Embryonic facial prominence (tissue), 1 donor: ENCODE measurements at regions not wholly inside any gene's neighbourhood (a gene's known extent, or its start where the extent isn't known, plus 50 kb on each side); places are given as distances from the start of the nearest gene placed in this dataset.

Source experiments
- DNase-seq: peaks from one replicate; pipeline ENCODE4 v3.0.0-alpha.2; 2016; ENCODE audit errors: extremely low spot score

DNA sequence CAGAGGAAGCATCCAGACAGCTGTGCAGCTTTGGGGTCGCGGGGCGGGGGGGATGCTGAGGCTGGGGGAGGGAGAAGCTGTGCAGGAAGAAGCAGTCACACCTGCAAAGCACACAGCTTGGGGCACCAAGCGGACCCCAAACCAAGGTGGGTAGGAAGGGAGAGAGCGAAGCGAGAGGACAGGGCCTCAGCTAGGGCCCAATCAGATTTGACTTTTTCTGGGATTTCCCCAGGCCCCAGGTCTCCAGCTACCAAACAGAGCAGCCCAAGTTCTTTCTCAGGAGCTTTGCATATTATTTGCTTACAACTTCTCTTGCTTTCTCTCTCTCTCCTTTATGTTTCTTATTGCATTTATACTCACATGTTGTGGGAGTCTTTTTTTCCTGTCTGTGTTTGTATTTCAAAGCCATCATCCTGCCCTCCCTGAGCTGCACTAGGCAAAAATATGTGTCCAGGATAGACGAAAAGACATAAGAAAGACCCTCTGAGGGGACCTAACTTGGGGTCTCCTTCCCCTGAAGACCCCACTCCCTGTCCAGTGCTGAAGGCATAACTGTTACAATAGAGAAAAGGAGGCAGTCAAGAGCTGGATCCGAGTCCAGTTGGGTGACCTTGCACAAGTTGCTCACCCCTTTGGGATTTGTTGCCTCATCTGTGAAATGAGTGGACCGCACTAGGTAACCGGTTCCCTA is 50.6 kb upstream of the SMNDC1 start:
- no peak for DNase-seq

DNA sequence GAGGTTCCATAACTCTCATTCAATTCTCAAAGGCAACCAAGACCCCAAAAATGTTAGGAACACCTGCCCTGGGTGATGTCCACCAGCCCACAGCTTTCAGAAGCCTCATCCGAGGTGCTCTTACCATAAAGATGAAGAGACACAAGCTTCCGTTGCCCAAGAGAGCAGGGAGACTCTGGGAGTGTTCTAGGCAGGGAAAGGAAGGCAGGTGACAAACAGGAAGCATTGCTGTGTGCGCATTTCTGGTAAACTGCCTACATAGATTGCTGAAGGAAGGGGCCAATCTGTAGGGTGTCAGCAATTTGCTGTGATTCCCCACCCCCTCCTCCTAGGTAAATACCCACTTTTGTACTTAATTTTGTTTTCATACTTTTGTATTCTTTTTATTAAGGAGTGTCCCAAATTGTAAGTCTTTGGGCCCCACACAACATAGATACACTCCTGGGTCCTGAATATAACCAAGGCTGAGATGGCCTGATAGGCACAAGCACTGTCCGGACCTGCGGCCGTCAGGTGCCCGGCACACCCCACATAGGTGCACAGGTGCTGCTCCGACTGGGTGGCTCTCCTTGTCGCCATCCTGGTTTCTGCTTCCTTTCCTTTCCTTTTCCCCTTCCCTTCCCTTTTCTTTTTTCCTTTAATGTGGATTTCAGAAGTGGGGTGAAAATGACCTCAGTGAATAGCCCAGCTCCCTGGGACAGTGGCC is 51.4 kb upstream of the SMNDC1 start:
- no peak for DNase-seq

DNA sequence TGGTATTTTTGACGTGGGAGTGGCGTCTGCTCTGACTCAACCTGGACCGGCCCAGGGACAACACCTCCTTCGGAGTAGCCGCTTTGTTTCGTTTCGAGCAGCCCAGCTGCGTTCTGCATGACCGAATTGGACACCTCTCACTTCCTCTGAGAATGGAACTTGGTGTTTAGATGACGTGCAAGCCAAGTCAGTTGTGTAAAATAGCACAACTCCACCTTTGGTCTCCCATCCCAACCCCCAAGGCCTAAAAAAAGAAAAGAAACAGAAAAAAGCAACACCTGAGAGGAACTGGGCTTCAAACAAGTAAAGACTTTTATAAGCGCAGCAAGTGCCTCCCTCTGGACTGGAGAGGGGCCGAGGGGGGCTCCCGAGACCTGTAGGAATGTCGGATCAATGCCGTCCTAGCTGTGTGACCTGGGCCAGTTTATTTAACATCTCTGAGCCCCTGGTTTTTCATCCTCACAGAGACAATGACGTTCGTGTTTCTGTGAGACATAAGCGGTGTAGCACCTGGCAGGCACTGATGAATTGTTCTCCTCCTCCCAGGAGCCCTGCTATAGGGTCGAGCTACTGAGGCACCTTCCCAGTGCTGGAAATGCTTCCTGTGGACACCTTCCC is 52.0 kb upstream of the SMNDC1 start:
- no peak for DNase-seq

DNA sequence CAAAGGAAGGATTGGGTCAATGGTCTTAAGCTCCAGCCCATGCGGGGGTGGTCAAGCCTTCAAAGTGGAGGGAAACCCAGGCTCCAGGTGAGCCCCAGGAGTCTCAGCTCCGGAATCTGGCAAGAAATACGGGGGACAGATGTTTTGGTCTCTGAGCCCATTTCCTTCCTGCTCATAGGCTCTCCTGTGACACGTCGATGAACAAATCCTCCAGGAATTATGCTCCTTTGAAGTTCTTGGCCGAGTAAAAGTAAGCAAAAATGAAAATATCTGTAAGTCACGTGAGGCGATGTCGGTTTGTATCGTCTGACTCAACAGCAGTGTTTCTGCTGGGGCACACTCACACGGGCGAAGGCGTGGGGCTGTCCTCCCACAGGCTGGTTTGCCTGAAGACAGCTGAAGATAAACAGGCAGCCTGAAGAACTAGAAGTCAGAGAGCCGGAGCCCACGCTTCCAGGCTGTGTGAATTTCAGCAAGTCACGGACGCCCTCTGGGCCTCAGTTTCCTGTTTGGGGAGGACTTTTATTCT is 52.6 kb upstream of the SMNDC1 start:
- DNase-seq: no peak

DNA sequence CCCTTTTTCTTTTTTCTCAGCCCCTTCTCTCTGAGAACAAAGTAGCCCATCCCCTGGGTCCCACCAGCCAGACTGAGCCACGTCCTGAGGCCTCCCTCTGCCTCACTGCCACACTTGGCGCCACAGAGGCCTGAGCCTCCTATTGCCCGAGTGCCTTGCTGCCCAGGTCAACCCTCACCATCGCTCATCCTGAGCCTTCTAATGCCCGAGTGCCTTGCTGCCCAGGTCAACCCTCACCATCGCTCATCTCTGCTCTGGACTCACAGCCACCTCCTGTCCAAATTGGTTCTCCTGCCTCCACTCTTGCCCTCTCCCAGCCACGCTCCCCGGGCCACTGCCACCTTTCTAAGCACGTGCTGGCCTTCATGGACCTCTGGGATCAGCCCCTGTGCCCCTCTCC is 53.2 kb upstream of the SMNDC1 start:
- DNase-seq: no peak

DNA sequence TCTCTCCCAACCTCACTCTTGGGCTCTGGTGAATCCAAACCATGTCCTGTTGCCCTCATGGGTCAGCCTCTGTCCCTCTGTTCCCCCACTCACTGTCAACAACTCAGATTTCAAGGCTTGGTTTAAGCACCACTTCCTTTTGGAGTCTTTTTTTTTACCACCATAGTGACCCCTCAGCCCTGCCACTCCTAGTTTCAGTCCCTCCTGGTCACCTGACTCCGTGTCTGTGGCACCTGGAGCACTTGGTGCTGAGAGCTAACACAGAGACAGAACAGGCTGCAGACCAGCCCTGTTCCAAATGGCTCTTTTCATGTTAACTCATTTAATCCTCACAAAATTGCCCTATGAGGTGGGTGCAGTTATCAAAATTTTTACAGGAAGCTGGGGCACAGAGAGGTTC is 53.6 kb upstream of the SMNDC1 start:
- no peak for DNase-seq

DNA sequence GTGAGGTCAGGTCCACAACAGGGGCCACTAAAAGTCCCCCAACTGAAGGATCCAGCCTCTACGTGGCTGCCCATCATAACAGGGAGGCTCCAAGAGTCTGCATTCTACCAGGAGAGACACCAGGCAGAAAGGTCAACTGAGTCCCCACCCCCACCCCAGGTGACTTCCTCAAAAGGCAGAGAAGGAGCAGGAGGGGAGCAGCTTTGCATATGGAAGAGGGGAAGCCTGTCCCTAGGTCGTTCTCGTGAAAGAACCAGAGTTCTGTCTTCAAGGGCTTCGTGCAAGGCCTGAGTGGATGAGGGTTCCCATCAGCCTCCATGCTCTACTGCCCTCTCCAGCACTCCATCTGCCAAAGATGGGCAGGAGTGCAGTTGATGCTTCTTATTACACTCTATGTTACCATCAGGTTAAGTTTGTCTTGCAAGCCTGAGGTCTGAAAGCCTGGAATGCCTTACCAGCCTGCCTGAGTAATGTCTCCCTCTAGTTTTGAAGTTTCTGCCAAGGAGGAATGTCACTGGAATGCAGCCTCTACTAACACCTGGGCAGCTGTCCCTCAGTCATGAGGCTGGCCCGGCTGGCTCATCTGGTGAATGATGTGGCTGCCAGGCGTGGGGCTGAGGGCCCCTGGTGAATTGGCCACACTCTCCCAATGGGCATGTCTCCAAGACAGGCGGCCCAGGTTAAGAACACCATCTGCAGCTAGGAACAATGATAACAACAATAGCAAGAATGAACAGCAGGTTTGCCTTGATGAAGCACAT is 54.3 kb upstream of the SMNDC1 start:
- DNase-seq: no peak

DNA sequence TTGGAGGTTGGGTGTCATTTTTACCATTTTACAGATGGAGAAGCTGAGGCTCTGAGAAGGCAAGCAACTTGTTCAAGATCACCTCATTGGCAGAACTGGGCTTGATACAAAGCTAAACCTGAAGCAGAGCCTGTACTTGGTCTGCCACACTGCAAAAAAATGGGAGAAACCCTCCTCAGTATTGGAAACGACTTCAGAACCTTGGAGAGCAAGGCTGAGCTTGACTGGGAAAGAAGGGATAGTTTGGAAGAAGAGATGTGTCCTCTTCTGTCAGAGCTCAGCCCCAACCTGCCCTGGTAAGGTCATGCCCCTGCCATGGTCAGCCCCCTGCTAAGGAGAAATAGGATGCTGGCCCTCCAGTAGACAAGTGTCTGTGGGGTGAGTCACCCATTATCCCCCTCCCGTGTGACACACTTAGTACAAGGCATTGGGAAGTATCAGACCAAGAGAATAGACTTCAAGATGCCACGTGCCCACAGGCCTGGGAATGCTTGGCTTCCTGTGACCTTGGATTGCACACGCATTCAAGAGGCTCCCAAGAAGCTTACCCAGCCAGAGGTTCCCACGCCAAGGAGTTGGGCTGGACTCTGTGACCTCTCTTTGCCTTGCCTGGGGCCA is 56.2 kb upstream of the SMNDC1 start:
- no peak for DNase-seq

DNA sequence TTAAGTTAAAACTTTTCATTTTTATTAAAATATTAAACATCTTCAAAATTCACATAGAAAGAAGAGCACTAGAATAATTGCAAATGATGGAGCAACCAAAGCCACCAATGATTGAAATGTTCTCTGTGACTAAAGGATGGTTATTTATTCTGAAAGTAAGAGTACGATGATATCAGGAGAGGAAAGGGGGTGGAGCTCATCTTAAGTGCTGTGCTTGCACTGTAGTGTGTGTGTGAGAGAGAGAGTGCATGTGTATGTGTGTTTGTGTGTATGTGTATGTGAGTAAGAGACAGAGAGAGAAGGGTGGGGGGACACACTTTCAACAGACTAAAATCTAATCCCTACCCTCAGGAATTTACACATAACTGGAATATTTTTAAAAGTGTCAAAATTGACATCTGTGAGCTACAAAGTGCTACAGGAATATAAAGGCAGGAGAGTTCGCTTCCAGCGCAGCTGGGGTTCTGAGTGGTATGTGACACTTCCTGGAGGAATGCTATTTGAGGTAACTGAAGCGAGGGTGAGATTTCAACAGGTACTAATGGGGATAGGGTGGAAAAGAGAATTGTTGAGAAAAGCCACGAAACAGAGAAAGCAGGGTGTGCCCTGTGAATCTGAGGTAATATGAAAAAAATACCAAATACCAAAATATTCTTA is 57.2 kb upstream of the SMNDC1 start:
- no peak for DNase-seq

DNA sequence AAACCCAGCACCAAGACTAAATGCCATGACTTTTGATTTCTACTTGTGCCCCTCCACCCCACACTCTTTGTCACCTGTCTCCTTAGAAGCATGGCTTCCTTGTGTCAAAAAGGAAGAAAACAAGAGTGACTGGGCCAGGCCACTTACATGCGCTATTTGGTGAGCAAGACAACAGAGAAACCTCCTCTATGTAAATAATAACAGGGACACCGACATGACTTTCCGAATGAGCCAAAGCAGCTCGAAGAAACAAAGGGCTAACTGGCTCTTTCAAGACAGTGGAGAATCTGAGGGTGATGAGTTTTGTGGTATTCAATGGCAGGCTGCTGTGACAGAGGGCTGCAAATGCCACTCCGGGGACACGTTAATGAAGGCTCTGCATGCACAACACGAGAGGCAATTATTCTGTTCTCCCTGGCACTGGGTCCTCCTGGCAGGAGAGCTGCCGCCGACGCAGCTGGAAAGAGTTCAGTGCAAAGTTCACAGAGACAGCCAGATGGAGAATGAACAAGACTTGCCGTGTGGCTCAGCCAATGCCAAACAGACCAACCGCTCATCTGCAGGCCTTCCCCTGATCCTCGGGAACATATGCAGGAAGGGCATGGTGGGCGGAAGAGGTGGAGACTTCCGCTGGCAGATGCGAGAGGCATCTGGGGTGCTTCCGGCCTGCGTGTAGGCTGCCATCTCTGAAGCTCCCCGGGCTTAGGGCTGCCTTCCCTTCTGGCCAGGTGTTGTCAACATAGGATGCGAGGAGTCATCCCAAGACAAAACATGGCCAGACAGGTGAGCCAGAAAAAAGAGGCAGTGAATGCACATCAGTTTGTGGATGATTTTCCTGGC is 59.1 kb upstream of the SMNDC1 start:
- DNase-seq: no peak

DNA sequence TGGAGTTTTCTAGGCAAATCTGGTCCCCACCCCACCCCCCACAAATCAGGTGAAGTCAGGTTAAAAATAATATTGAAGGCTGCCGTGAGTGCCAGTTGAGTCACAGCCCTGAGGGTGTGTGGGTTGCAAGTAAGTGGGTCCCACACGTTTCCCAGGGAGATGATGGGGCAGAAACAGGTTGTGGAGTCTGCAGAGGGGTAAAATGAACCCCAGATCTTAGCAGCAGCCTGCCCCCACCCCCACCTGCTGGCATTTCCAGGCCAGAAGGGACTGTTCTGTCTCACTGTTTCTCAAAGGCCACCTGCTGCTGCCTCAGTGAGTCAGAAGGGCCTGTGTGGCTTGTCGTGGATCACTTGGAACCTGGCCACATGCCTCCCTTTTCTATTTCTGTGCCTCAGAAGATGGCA is 59.8 kb upstream of the SMNDC1 start:
- no peak for DNase-seq

DNA sequence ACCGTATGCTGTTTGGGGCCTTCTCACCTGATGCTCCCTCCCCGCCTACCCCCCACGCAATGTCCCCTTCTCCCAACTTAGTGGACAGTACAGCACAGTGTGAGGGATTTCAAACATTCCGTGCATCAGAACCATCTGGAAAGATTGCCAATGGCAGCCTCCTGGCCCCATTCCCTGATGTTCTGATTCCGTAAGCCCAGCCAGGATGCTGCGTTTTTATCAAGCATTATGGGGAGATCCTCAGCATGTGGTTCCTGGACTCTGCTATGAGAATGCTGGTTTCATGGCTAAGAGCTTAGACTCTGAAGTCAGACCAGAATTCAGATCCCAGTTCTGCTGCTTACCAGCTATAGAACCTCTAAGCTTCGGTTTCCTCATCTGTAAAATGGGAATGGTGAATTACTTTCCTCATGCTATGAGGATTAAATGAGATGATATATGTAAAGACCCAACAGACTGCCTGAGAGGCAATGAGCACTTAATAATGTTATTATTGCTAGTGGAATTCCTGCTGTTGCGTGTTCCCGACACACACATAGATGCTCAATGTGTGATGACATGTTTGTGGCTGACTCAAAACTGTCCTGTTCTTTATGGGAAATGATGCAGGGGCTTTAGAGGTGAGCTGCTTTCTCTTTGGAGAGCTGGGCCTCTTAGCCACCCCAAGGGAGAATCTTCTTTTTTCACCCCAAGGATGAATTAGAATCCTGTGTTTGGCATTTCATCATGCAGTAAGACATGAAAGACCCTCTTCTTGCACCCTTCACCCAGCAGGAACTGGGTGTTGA is 60.8 kb upstream of the SMNDC1 start:
- DNase-seq: no peak

DNA sequence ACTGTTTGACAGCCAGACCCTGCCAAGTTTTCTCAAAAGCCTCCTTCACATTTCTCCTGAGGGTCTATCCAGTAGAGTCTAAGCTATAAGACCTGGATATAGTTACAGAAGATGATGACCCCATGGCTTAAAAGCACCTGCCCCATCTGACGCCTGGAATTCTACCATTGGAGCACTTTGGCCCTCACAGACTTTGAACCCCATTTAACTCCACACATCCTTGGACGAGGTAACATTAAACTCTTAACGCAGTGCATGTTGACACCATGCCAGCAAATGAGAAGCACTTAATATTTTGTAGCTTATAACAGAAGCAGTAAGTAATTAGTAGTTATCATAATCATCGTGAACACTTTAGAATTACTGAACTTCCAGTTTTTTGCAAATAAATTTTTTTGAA is 61.9 kb upstream of the SMNDC1 start:
- no peak for DNase-seq

DNA sequence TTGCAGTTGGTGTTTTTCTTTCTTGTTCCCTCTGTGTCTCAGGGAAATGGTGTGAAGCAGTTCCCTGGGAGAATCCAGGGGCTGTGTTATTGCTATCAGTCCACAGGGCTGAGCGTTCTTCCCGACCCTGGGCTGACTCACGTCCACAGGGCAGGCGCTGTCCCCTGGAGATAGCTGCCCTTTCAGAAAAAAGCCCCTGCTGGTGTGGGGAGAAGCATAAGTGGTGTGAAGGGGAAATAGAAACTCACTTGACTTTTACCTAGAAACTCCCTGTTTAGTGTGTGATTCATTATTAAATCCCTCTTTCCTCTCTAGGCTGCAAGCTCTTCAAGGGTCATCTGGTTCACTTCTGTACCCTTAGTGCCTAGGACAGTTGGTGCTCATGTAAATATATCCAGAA is 63.3 kb upstream of the SMNDC1 start:
- no peak for DNase-seq

DNA sequence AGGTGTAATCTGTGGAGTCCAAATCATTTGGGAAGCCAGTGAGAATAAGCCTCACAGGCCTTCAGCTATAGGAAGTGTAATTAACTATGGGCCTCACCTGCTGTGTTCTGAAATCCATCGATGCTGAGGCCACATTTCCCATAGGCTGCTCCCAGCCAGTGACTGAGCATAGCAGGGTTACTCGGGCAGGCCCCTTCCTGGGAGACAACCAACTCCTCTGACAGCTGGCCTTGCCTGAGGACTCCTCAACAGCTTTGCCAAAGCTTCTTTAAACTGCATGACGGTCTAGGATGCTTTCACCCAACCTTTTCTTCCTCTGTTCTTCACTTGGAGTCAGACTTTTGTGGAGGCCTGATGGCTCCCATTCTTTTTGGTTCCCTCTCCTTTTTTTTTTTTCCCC is 63.8 kb upstream of the SMNDC1 start:
- no peak for DNase-seq

DNA sequence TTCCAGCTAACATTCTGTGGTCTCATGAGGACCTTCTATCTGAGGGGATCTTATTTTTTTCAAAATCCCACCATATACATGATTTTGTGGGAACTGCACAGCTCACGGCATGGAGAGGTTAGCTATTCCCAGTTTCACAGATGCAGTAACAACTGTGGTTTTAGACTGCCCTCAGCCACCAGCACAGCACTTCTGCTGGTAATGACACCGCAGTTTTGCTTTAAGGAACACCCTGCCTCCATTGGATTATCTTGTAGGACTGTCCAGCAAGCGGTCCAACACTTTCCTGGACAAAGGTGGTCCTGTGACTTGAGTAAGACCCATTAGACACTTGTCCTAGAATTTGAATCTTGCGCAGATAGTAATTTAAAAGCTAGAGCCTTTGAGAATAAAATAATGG is 65.3 kb upstream of the SMNDC1 start:
- DNase-seq: no peak

DNA sequence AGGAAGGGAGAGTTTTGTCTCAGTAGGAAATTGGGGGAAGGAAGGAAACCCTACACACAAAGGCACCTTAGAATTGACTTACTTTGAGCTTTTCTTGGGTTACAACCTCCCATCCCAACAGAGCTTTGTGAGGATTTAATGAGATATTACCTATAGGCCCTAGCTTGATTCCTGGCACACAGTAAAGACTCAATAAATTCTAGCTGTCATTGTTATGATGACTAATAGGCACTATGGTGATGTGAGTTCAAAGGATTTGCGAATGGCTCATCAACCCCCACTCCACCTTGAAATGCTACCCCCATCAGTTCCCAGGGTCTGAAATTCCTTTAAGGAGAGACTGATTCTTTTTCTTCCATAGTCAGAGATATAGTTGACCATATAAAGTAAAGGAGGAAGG is 67.9 kb upstream of the SMNDC1 start:
- DNase-seq: no peak

DNA sequence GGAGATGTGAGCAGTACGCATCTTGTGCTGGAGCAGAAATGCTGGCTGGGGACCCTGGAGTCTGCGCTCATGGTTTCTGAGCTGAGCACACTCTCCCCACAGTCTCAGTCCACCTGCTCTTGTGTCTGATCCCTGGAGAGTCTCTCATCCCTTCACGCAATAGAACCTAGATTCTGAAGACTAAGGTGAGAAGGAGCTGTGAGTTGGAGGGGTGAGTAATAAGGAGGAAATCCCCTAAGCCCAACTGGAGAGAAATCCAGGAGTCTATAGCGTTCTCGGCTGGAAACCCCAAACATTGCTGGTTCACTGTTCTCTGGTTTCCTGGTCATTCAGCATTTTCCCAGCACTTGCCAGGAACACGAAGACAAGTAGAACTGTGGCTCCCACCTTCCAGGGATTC is 68.3 kb upstream of the SMNDC1 start:
- no peak for DNase-seq

DNA sequence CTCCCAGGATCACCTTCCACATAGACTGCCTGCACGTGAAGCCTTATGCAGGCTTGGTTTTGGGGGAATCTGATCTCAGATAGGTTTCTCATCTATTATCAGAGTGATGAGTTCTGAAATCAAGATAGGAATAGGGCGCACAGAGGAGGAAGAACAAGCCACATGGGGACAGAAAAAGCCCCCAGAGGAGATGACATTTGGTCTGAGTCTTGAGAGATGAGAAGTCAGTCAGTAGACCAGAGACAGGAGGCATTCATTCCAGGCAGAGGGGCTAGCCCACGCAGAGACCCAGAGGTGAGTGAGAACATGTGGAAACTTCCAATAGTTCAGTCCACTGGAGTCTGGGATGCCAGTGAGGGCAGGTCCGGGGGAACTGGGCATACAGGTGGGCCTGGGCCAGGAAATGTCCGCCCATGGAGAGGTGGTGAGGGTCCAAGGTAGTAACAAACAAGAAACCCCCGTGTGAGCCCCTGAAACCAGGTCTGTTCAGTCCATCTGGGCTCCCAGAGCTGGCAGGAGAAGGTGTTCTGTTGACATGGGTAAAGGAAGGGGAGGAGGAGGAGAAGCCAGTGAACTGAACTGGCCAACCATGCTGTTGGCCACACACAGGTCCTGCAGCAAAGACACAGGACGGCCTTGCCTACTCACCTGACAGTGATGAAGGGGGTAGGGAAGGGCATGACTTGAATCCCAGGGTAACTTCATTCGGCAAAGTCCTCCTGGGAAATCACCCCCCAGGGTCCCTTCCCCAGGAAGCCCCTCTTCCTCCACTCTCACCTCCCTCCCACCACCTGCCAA is 69.3 kb upstream of the SMNDC1 start:
- no peak for DNase-seq
